SKM-1 (cell line): ENCODE measurements at regions not wholly inside any gene's neighbourhood (a gene's known extent, or its start where the extent isn't known, plus 50 kb on each side); places are given as distances from the start of the nearest gene placed in this dataset.

ENCODE experiments used
- DNase-seq: peaks from one replicate; lab custom pipeline; 2025; ENCODE audit not compliant: unreplicated experiment; lab: John Stamatoyannopoulos, UW

DNA sequence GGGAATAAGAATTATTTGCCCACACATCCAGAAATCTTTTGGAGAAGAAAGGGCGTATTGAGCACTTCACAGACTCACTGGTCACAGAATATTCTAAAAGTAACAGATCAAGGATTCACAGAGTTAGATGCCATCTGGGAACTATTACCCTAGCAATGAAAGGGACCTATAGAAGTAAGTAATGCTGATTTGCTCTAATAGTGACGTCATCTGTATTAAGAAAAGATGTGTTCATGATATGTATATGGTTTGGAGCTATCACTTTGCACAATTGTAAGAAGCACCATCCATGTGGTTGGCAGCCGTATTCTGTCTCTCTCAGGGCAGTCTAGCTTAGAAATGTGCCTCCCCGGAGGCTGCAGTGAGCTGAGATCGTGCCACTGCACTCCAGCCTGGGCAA is 52.8 kb upstream of the SV2C start:
- no peak for DNase-seq

- no peak for DNase-seq
These were observed 53.4 kb upstream of the SV2C start for GRCh38 chr5:76029739-76030138.

DNA sequence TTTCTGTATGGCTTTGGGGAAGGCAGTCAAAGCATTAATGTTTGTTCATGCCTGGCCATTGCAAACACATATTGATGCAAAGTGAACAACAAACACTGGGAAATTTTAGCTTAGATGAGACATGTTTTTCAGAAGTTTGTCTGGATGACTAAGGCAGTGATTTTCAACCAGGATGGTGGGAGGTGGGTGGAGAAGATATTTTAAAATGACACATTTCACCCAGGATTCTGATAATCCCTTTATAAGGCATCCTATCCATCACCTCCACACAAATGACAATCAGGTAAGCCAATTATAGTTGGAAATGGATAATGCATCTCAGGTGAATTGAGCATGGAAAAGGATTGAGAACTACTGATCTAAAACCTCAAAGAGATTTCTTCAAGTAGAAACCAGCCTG is 57.4 kb upstream of the SV2C start:
- DNase-seq, result no peak

DNA sequence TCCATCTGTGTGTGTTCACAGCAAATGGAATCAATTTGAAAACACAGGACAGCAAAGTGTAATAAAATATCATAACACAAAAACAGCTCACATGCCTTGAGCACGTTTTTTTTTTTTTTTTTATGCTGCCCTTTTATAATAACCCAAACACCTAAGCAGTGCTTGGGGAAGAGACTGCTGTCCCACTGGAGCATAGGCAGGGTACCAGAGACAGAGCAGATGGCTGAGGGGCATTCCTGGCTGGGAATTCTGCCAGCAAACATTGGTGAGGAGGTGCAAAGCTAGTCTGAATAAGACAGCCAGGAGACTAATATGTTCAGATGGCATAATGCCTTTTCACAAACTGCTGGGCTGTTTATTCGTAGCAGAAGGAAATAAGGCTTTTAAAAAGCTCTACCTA is 58.1 kb upstream of the SV2C start:
- no peak for DNase-seq

- no peak for DNase-seq
These were observed 60.6 kb upstream of the SV2C start for GRCh38 chr5:76022611-76023010.

DNA sequence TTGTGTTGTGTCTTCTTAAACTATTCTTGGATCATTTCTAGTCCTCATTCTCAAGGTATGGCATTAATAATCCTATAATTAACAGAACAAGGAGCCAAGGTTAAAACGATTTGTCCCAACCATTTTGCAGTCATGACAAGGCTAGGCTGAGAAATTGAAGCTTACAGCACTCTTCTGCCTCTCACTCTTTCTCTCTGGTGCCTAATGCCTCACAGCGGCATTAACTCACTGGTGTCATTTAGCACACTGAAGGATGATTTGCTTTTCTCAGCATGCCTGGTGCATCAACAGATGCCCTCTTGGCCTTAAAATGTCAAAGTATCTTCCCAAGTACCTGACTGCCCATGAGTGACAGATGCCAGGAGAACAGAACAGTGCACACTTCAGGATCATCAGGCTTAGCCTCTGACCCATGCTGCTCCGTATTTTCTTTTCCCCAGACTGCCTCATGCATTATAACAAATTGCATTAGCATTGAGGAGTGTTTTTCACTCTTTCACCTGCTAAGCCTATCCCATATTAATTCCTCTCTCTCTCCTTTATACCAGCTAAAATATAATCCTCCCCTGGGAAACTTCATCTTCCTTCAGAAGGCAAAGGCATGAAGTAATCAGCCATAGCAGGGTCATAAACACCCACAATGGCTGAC is 61.1 kb upstream of the SV2C start:
- no peak for DNase-seq

- DNase-seq, result no peak
These were observed 66.9 kb upstream of the SV2C start for GRCh38 chr5:76016258-76016657.

DNA sequence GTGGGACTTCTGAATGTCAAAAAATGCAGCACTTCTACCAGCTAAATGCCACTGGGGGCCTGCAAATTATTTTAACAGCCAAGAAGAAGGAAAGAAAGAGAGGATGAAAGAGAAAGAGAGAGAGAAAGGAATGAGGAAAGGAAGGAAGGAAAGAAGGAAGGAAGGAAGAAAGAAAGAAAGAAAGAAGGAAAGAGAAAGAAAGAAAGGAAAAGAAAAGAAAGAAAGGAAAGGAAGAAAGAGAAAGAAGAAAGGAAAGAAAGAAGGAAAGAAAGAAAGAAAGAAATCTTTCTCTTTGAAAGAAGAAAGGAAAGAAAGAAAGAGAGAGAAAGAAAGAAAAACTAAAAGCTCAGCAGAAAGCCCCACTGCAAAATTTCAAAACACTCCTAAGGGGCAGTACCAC is 69.2 kb upstream of the SV2C start:
- DNase-seq, result no peak

- no peak for DNase-seq
These were observed 75.3 kb upstream of the SV2C start for GRCh38 chr5:76007904-76008303.

DNA sequence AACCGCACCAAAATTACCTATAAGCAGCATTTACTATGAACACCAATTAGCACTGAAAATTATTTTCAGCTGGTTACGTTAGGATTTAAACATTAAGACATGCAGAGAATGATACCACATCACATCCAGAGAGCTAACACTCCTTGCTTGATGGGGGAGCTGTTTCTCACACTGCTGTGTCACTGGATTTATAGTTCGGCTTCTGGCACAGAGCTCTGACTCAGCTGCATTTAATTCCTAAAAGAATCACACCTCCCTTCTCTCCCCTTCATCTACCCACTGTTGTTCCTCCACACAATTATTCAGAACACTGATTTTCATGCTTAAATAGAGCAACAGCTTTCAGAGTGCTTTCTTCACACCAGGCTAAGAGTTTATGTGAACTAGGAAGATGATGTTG is 82.6 kb upstream of the SV2C start:
- DNase-seq, result no peak

DNA sequence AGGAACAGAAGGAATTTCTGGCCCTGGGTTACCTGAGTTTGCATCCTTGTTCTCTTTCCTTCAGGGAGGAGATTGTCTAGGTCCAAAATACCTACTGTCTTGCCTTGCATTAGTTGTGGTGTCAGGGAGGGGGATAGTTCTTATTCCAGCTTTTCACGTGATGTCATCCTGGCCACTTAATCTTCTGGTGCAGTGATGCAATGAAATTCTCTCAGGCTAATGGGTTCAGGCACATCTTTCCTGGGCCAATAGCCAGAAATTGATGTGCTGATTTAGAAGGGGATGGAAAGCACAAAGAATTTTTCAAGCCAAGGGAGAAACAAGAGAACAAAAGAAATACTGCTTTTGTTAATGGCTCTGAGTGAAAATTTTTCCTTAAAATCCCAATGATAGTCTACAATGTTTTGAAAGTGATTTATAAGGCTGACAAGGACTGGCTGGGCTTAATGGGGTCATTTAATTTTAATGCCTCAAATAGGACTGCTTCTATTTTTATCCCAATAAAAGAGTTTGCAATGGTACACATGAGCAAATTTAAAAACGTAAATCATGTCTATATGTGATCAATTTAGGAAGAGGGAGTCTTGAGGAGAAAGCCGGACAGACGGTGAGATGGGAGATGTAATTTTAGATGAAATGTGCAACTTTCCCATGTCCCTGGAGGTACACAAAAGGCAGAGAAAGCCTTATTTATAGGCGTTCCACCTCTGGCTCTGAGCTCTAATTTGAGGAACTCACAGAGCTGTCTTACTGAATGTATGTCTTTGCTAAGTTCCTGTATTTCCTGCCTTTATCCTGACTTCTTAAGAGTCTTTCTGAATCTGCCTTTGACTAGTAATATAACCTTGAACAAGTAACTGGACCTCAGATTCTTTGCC is 89.3 kb upstream of the SV2C start:
- peak; percentile 9 for DNase-seq

- DNase-seq, result no peak
These were observed 90.0 kb upstream of the SV2C start for GRCh38 chr5:75993183-75993582.

DNA sequence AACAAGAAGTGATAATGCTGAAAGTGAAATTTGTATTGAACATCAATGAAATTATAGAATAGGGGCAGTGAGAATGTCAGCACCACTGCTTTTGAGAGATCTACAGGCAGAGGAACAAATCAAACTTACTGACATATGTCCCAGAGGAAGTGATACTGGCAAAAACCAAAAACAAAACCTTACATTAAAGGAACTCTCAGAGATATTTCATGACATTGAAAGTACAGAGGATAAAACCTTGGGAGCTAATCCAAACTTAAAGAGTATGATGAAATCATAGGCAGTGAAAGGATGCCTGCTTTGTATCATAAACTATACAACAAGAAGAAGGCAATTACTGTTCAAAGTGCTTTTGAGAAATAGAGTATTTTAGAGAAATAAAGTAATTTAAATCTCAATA is 90.4 kb upstream of the SV2C start:
- DNase-seq, result no peak

- no peak for DNase-seq
These were observed 98.1 kb upstream of the SV2C start for GRCh38 chr5:75985077-75985476.

DNA sequence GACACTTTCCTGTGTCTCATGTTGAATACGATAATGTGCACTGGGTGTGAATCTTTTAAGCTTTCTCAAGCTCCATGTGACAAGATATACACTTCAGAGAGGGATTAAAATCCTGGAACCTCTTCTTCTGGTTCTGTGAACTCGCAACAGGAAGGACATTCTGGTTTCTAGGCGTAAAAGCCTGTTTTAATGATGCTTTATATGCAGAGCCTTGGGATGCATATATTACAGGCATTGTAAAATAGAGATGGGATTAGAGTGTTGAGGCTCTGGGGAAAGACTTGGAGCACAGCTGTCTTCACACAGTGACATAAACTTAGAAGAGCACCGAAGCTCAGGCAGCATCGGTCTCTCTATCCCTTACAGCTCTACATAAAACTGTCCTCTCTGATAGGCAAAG is 107.7 kb upstream of the SV2C start:
- no peak for DNase-seq

GRCh38 chr5:75965292-75965691 is 117.9 kb upstream of the SV2C start:
- no peak for DNase-seq

- DNase-seq, result peak; percentile 27
These were observed 119.2 kb upstream of the SV2C start for GRCh38 chr5:75964008-75964407.

DNA sequence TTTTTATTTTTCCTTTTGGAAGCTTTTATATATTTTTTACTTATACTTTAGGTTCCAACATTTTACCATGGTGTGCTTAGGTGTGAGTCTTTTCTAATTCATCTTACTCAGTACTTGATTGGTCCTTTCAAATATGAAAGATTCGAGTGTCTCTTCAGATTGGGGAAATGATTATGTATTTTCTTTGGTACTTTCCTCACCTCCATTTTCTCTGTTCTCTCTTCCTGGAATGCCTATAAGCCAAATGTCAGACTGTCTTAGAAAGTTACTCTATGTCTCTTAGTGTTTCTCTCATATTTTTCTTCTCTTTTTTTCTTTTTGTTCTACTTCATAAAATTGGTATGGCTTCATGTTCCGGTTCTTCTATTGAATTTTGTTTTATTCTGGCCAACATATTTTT is 119.6 kb upstream of the SV2C start:
- no peak for DNase-seq

GRCh38 chr5:75961818-75962217 is 121.4 kb upstream of the SV2C start:
- DNase-seq, result no peak

DNA sequence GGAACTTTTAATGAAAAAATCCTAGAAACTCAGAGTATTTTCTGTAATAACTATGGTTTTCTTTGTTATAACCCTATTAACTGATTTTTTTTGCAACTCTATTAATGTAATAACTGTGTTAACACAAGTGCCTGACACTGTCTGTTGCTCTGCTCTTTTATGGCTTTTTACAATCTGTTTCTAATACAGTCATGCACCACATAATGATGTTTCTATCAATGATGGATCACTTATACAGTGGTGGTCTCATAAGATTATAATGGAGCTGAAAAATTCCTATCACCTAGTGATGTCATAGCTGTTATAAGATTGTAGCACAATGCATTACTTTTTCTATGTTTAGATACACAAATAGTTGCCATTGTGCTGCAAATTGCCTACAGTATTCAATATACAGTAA is 123.1 kb upstream of the SV2C start:
- DNase-seq, result no peak

DNA sequence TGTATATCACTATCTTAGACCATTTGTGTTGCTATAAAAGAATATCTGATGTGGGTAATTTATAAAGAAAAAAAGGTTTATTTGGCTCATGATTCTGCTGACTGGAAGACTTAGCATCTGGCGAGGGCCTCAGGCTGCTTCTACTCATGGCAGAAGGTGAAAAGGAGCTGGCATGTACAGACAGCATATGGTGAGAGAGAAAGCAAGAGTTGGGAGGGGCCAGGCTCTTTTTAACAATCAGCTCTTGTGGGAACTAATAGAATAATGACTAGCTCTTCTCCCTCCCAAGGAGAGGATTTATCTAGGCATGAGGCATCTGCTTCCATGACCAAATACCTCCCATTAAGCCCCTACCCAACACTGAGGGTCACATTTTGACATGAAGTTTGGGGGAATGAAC is 130.2 kb upstream of the SV2C start:
- DNase-seq, result no peak

DNA sequence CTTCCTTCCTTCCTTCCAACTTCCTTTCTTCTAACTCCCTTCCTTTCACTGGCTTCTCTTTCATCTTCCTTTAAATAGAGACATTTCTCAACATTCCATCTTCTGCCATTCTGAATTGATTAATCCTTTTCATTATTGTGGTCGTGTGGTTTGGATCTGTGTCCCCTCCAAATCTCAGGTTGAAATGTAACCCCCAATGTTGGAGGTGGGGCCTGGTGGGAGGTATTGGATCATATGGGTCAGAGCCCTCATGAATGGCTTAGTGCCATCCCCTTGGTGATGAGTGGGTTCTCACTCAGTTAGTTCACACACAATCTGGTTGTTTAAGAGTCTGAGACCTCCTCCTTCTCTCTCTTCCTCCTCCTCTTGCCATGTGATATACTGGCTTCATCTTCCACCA is 130.9 kb upstream of the SV2C start:
- DNase-seq, result no peak

GRCh38 chr5:75951716-75952115 is 131.5 kb upstream of the SV2C start:
- DNase-seq, result no peak
